ENCODE measurements at regions not wholly inside any gene's neighbourhood (a gene's known extent, or its start where the extent isn't known, plus 50 kb on each side); places are given as distances from the start of the nearest gene placed in this dataset.

DNA sequence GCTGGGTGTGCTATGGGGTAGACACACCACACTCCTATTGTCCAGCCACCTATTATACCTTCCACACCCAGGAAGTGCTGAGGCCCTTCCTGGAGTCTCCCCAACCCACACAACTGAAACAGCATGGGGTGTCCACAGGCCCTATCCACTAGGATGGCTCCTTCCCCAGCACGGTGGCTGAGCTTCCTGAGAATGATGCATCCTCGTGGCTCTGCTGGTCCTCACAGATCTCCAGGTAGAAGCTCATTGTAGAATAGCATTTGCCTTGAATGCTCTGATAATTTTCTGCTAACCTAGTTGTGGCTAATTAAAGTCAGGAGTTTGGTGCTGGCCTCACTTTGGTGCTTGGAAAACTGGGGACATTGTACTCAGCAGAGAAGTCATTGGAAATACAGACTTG lies 182.6 kb downstream of the ANKRD30B start:
- Mint-ChIP-seq H3K36me3 (peaks cover 58% of the 10 kb centered on the region), H3K4me3 (no peak overlapping the region), H3K27me3 (ENCODE audit: low read depth) (peaks cover 11% of the 10 kb centered on the region), H3K27ac (no peak overlapping the region), H3K4me1 (no peaks in the 10 kb centered on the region), H3K9me3 (peaks cover 65% of the 10 kb centered on the region)
- no peak for TF ChIP-seq ZNF121 (CRISPR knock-in tag; IDR thresholded peaks at IDR 0.05)
- TF ChIP-seq, protein P1, sequence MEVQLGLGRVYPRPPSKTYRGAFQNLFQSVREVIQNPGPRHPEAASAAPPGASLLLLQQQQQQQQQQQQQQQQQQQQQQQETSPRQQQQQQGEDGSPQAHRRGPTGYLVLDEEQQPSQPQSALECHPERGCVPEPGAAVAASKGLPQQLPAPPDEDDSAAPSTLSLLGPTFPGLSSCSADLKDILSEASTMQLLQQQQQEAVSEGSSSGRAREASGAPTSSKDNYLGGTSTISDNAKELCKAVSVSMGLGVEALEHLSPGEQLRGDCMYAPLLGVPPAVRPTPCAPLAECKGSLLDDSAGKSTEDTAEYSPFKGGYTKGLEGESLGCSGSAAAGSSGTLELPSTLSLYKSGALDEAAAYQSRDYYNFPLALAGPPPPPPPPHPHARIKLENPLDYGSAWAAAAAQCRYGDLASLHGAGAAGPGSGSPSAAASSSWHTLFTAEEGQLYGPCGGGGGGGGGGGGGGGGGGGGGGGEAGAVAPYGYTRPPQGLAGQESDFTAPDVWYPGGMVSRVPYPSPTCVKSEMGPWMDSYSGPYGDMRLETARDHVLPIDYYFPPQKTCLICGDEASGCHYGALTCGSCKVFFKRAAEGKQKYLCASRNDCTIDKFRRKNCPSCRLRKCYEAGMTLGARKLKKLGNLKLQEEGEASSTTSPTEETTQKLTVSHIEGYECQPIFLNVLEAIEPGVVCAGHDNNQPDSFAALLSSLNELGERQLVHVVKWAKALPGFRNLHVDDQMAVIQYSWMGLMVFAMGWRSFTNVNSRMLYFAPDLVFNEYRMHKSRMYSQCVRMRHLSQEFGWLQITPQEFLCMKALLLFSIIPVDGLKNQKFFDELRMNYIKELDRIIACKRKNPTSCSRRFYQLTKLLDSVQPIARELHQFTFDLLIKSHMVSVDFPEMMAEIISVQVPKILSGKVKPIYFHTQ (CRISPR knock-in tag; IDR thresholded peaks at IDR 0.05): no peak
- no peak for TF ChIP-seq ZNF263 (CRISPR knock-in tag; IDR thresholded peaks at IDR 0.05; ENCODE audit: low read depth)
- TF ChIP-seq JAZF1 (CRISPR knock-in tag; IDR thresholded peaks at IDR 0.05): no peak
- no peak for TF ChIP-seq ATF1 (CRISPR knock-in tag; IDR thresholded peaks at IDR 0.05)
- no peak for TF ChIP-seq JUN (CRISPR knock-in tag; IDR thresholded peaks at IDR 0.05)
- TF ChIP-seq NR1H2 (CRISPR knock-in tag; IDR thresholded peaks at IDR 0.05): no peak
- no peak for TF ChIP-seq GTF2I (CRISPR knock-in tag; conservative IDR thresholded peaks at IDR 0.05)
- TF ChIP-seq ESRRA (CRISPR knock-in tag; IDR thresholded peaks at IDR 0.05; ENCODE audit: borderline replicate concordance): no peak
- TF ChIP-seq, protein P2, sequence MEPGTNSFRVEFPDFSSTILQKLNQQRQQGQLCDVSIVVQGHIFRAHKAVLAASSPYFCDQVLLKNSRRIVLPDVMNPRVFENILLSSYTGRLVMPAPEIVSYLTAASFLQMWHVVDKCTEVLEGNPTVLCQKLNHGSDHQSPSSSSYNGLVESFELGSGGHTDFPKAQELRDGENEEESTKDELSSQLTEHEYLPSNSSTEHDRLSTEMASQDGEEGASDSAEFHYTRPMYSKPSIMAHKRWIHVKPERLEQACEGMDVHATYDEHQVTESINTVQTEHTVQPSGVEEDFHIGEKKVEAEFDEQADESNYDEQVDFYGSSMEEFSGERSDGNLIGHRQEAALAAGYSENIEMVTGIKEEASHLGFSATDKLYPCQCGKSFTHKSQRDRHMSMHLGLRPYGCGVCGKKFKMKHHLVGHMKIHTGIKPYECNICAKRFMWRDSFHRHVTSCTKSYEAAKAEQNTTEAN (CRISPR knock-in tag; IDR thresholded peaks at IDR 0.05): no peak
- TF ChIP-seq ZNF317 (CRISPR knock-in tag; IDR thresholded peaks at IDR 0.05; ENCODE audit: borderline replicate concordance, low read depth): no peak
- no peak for TF ChIP-seq FOXJ3 (CRISPR knock-in tag; IDR thresholded peaks at IDR 0.05; ENCODE audit: borderline replicate concordance)
- no peak for TF ChIP-seq NFATC4 (CRISPR knock-in tag; IDR thresholded peaks at IDR 0.05)
- TF ChIP-seq IRF2 (CRISPR knock-in tag; IDR thresholded peaks at IDR 0.05; ENCODE audit: borderline replicate concordance, low read depth): no peak
- no peak for TF ChIP-seq TEAD4 (CRISPR knock-in tag; IDR thresholded peaks at IDR 0.05)
- TF ChIP-seq, protein P3, sequence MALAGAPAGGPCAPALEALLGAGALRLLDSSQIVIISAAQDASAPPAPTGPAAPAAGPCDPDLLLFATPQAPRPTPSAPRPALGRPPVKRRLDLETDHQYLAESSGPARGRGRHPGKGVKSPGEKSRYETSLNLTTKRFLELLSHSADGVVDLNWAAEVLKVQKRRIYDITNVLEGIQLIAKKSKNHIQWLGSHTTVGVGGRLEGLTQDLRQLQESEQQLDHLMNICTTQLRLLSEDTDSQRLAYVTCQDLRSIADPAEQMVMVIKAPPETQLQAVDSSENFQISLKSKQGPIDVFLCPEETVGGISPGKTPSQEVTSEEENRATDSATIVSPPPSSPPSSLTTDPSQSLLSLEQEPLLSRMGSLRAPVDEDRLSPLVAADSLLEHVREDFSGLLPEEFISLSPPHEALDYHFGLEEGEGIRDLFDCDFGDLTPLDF (CRISPR knock-in tag; IDR thresholded peaks at IDR 0.05): no peak
- TF ChIP-seq, protein P4, sequence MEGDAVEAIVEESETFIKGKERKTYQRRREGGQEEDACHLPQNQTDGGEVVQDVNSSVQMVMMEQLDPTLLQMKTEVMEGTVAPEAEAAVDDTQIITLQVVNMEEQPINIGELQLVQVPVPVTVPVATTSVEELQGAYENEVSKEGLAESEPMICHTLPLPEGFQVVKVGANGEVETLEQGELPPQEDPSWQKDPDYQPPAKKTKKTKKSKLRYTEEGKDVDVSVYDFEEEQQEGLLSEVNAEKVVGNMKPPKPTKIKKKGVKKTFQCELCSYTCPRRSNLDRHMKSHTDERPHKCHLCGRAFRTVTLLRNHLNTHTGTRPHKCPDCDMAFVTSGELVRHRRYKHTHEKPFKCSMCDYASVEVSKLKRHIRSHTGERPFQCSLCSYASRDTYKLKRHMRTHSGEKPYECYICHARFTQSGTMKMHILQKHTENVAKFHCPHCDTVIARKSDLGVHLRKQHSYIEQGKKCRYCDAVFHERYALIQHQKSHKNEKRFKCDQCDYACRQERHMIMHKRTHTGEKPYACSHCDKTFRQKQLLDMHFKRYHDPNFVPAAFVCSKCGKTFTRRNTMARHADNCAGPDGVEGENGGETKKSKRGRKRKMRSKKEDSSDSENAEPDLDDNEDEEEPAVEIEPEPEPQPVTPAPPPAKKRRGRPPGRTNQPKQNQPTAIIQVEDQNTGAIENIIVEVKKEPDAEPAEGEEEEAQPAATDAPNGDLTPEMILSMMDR (IDR thresholded peaks at IDR 0.05): no peak
- TF ChIP-seq NR2C2 (CRISPR knock-in tag; IDR thresholded peaks at IDR 0.05): no peak
- POLR2A ChIA-PET: no interaction called here
- DNase-seq (ENCODE audit: low spot score): no peak
- CTCF ChIA-PET: no interaction called here
- ATAC-seq: no peak

DNA sequence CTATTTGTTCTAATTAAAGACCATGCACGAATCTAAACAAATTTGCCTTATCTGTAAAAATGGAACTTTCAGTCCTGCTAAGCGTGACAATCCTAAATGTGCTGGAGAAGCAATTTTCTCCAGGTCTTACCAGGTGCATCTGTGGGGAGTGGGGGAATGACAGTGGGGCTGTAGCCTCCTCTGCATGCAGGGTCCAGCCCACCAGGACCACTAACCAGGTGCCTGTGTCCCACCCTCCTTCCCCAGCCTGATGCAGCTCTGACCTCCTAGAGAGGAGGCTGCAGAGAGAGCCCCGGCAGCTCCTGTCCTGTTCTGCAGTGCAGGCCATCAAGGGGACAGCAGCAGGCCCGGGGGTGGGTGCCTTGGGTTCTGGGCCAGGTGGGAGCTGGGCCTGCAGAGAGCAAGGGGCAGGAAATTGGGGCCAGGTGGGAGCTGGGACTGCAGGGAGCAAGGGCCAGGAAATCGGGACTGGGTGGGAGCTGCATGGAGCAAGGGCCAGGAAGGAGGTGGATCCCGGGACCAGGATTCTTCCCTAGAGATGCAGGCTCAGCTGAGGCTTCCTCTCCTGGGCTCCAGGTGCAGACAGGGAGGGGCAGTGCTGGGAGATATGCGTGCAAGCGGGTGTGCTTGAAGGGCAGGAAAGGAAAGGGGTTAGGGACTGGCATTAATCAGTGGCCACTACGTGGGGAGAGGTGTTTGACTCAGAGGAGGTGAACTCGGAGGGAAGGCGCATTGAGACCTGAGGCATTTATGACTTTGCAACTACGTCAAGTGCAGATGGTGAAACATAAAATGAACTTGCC lies 185.3 kb downstream of the ANKRD30B start:
- peaks cover 15% of the 10 kb centered on the region for H3K27me3 Mint-ChIP-seq (ENCODE audit: low read depth)
- H3K4me1 Mint-ChIP-seq: no peaks in the 10 kb centered on the region
- ChIA-PET POLR2A (no interaction called here), CTCF (no interaction called here)
- H3K4me3 Mint-ChIP-seq: no peak overlapping the region
- peaks cover 76% of the 10 kb centered on the region for H3K9me3 Mint-ChIP-seq
- H3K36me3 Mint-ChIP-seq: peaks cover 75% of the 10 kb centered on the region
- DNase-seq (ENCODE audit: low spot score) (no peak), ATAC-seq (no peak)
- no peak overlapping the region for H3K27ac Mint-ChIP-seq
- TF ChIP-seq, protein P5, sequence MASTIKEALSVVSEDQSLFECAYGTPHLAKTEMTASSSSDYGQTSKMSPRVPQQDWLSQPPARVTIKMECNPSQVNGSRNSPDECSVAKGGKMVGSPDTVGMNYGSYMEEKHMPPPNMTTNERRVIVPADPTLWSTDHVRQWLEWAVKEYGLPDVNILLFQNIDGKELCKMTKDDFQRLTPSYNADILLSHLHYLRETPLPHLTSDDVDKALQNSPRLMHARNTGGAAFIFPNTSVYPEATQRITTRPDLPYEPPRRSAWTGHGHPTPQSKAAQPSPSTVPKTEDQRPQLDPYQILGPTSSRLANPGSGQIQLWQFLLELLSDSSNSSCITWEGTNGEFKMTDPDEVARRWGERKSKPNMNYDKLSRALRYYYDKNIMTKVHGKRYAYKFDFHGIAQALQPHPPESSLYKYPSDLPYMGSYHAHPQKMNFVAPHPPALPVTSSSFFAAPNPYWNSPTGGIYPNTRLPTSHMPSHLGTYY (CRISPR knock-in tag; IDR thresholded peaks at IDR 0.05): no peak
- TF ChIP-seq CBFB (CRISPR knock-in tag; IDR thresholded peaks at IDR 0.05; ENCODE audit: low read depth): no peak
- TF ChIP-seq, protein P6, sequence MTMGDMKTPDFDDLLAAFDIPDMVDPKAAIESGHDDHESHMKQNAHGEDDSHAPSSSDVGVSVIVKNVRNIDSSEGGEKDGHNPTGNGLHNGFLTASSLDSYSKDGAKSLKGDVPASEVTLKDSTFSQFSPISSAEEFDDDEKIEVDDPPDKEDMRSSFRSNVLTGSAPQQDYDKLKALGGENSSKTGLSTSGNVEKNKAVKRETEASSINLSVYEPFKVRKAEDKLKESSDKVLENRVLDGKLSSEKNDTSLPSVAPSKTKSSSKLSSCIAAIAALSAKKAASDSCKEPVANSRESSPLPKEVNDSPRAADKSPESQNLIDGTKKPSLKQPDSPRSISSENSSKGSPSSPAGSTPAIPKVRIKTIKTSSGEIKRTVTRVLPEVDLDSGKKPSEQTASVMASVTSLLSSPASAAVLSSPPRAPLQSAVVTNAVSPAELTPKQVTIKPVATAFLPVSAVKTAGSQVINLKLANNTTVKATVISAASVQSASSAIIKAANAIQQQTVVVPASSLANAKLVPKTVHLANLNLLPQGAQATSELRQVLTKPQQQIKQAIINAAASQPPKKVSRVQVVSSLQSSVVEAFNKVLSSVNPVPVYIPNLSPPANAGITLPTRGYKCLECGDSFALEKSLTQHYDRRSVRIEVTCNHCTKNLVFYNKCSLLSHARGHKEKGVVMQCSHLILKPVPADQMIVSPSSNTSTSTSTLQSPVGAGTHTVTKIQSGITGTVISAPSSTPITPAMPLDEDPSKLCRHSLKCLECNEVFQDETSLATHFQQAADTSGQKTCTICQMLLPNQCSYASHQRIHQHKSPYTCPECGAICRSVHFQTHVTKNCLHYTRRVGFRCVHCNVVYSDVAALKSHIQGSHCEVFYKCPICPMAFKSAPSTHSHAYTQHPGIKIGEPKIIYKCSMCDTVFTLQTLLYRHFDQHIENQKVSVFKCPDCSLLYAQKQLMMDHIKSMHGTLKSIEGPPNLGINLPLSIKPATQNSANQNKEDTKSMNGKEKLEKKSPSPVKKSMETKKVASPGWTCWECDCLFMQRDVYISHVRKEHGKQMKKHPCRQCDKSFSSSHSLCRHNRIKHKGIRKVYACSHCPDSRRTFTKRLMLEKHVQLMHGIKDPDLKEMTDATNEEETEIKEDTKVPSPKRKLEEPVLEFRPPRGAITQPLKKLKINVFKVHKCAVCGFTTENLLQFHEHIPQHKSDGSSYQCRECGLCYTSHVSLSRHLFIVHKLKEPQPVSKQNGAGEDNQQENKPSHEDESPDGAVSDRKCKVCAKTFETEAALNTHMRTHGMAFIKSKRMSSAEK (CRISPR knock-in tag; IDR thresholded peaks at IDR 0.05; ENCODE audit: borderline replicate concordance): no peak
- TF ChIP-seq, protein P7, sequence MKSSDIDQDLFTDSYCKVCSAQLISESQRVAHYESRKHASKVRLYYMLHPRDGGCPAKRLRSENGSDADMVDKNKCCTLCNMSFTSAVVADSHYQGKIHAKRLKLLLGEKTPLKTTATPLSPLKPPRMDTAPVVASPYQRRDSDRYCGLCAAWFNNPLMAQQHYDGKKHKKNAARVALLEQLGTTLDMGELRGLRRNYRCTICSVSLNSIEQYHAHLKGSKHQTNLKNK (CRISPR knock-in tag; IDR thresholded peaks at IDR 0.05): no peak
- no peak for TF ChIP-seq RORB (CRISPR knock-in tag; IDR thresholded peaks at IDR 0.05)

All from WTC11 (cell line).